NCI-H748 treated with DMSO at 0.1 percent for 48 hours (cell line): ENCODE measurements at regions not wholly inside any gene's neighbourhood (a gene's known extent, or its start where the extent isn't known, plus 50 kb on each side); places are given as distances from the start of the nearest gene placed in this dataset.

Experiments
- DNase-seq: peaks from one replicate; lab custom pipeline; 2025; lab: John Stamatoyannopoulos, UW

GRCh38 chr5:135092476-135092875 is 58.4 kb upstream of the PITX1 start:
- DNase-seq = no peak

- DNase-seq = no peak
Observed at GRCh38 chr5:135091286-135091685, 57.3 kb upstream of the PITX1 start.

- no peak for DNase-seq
Observed at GRCh38 chr5:135089912-135090311, 55.9 kb upstream of the PITX1 start.

- DNase-seq = no peak
Observed at GRCh38 chr5:135088911-135089310, 54.9 kb upstream of the PITX1 start.

GRCh38 chr5:135087950-135088349 is 53.9 kb upstream of the PITX1 start:
- no peak for DNase-seq

- no peak for DNase-seq
Observed at GRCh38 chr5:135085936-135086725, 52.1 kb upstream of the PITX1 start.

GRCh38 chr5:135085133-135085935 is 51.3 kb upstream of the PITX1 start:
- no peak for DNase-seq
